Fibroblast of peridontal ligament (primary cell): ENCODE measurements at regions not wholly inside any gene's neighbourhood (a gene's known extent, or its start where the extent isn't known, plus 50 kb on each side); places are given as distances from the start of the nearest gene placed in this dataset.

Source experiments
- DNase-seq: peaks from one replicate; pipeline ENCODE4 v3.0.0-alpha.2; 2010; ENCODE audit errors: extremely low read depth

DNA sequence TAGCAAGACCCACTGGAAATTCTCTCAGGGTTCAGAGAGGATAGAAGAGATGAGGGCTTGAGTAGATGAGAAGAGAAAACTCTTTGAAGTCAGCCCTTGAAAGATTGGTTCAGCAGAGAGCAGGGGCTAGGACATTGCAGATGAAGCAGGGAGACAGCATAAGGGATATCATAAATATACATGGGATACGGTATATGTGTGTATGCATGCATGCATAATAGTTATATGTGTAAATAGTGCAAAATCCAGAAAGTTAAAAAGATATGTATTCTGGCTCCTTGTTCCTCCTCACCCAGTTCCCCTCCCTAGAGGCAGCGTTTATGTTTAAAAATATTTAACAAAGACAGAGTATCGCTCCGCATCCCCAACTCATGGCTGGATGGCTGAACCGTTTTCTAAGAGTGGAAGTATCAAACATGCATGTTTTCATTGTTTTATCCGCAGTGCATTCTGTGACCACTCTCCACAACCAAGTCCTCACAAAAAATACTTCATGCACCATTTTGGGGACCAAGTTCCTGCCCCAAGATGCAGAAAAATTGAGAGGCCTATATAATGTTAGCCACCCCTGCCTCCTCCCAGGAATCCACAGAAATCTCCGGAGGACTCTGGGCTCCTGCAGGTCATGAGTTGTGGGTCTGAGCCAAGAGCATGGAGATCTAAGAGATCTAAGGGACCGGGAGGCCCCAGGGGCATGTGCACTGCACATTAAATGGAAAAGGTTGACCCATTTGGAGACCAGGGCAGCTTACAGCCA, 119.5 kb downstream of the MTX3 start:
- no peak for DNase-seq

DNA sequence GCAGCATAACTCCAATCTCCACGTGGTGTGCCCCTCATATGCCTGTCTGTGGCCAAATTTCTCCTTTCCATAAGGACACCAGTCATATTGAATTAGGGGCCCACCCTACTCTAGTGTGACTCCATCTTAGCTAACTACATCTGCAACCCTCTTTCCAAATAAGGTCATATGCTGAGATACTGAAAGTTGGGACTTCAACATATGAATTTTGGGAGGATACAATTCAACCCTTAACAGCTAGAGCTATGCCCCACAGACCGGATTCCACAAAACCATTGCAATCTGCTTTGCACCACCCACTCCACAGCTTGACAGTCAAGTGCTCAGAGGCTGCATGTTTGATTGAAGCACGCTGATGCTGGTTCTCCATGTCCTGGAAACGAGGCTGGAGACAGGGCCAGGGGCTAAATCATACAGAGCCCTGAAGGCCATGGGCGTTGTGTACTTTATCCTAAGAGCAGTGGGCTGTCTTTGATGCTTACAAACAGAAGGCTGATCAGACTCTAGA, 122.8 kb downstream of the MTX3 start:
- no peak for DNase-seq

DNA sequence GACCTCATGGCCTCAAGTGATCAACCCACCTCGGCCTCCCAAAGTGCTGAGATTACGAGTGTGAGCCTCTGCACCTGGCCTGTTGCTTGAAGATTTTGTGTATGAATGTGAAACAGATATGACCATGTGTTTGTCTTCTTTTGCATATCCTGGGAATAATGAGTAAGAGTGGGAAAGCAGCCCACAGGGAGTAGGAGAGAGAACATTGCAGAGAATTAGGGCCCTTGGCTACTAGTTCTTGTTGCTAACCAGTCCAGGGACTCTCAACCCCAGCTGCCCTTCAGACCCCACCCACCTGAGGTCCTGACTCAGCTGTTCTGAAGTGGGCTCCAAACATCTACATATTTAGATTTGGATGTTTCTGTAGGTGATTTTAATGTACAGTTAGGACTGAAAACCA, 125.5 kb downstream of the MTX3 start:
- no peak for DNase-seq

DNA sequence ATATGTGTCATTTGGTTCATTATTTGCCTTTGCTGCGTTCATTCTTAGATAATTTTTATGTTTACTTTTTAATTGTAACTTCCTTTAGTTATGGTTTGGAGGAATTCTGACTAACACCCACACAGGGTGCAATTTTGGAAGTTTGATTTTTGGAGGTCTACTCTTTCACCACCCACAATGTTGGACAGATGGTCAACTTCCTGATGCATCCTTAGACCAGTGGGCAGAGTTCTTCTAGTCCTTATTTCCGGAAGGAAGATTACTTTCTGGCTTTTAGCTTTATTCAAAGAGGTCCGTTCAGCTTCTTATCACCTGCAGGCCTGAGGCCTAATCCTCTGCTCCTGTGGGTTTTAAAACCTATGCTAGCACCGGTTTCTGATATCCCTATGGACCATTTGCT, 126.7 kb downstream of the MTX3 start:
- DNase-seq = no peak

DNA sequence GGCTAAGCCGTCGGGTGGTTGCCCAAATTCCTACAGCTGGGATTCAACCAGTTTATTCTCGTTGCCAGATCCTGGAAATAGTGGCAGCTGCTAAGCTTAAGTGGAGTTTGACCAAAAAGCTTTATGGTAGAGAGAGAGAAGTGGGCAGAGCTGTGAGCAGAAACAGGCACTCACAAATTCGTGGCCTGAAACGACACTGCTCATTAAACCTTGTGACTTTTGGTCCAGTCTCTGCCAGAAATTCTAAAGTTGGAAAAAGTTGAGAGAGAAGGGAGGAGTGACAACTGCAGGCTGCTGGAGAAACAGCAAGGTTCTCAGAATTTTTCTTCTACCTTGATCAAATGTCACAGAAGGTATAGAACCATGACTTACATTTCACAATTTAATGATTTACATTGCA, 131.5 kb downstream of the MTX3 start:
- DNase-seq = peak; percentile 13

DNA sequence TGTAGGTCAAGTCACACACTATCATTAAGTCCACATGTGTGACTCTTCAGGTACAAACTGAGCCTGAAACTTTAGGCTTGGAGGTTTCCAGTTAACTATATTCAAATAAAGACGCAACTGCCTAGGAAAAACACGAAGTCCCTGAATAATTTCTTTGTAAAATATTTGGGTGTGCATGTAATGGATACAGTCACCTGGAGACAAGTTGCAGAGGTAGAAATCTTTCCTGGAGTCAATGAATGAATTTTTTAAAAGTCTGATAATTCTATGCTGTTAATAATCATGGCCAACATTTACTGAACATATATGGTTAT, 132.7 kb downstream of the MTX3 start:
- DNase-seq = no peak

DNA sequence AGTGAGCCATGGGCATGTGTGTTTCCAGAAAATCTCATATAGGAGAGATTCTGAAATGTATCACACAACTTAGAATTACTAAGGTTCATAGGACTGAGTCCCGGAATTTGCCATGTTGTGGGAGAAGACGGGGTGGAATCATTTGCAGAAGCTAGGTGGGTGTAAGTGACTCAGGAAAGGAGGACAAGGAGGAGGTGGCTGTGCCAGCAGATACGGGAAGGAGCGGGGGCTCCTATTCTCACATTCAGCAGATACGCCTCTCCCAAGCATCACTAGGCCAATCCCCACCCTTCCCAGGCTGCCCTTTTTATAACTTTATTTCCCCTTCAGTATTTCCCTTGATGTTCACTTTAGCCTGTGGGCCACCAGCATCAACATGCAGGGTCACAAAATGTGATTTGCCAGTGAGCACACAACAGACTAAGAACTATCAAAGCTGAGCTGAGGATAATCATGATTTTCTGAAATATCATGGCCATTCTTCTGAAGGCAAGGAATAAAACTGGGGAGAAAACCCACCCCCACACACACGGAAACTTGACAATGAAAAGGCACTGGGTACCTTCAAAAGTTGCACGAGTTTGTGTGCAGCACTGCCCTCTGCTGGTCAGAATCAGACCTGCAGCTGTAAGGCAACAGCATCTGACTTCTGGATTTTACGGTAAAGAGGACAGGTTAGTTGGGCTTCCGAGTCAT, 133.2 kb downstream of the MTX3 start:
- DNase-seq = peak; percentile 78

DNA sequence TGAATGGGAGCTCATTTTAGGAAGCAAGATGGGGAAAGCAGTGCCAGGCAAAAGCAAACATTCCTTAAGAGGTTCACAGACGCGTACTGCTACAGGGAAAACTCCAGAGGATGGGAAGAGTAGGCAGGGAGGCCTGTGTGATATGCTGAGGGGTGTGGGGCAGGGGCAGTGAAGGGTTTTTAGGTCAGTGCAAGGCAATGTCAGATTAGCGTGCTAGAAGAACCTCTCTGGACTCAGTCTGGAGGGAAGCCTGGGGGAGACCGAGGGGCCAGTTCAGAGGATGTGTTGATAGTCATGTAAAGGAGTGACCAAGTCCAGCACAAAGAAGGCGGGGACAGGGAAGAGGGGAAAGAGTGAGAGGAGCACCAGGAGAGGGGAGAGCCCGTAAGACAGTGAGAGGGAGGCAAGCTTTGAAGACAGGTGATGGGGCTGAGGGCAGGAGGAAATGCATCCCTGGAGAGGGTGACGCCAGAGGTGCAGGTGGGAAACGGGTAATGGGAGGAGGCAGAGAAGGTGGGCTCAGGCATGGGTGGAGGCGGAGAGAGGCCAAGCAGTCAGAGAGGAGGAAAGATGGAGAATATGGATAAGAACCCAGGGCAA, 134.5 kb downstream of the MTX3 start:
- no peak for DNase-seq

DNA sequence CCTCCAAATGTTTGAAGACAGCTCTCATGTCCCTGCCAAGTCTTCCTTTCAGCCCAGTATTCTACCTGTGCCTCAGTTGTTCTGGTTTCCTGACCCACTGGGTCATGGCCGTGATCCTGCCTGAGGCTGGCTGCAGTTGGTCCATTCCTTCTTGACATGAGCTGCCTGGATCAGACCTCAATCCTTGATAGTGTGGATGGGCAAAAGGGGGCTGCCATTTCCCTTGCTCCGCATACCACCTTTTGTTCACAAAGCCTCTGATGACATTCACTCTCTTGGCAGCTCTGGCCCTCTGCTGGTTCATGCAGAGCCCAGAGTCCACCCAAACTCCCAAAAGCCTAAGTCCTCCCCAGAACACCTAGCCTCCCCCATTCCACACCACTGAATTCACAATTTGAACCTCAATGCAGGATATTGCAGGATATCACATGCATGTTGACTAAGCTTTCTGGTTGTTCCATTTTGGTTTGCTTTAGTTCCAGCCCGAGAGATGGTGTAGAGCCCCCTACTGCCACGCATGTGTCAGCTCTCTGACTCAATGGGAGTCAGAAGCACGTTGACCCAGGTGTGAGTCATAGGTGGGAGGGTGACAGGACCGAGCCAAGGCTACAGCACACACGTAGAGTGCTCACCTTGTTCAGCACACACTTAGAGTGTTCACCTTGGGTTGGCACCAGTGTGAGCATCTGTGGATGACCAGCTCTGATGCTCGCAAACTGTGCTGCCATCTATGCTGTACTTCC, 137.2 kb downstream of the MTX3 start:
- DNase-seq = no peak

DNA sequence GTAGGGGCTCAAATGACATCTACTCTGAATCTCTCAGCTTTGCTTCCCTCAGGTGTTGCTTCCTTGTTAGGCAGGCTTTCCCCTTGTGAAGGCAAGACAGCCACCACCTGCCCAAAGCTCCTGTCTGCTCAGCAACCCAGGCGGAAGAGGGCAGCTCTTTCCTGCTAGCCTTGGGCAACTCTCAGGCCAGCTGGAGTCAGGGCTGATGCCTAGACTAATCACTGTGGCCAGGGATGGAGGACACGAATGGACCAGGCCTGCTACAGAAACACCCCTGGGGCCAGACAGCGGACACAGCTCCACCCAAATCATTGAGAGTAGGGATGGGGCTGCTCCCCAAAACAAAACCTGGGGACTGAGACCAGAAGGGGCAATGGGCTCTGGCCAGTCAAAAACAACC, 138.0 kb downstream of the MTX3 start:
- DNase-seq = no peak

DNA sequence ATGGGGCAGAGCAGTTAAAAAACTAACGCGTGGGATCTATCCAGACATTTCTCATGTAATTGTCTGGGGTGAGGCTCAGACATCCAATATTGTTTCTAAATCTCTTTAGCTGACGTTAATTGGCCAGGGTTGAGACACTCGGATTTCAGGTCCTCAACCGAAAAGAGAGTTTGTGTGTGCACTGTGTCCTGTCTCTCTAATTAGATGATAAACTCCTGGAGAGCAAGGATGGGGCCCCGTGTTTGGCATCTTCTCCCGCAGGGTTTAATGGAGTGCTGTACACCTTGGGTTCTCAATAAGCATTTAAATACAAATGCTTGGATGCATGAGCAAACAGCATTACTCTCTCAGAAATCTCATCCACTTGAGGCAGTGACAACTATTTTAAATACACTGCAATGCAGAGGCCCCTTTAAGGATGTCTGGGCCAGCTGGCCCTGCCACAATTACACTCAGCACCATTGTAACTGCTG, 139.6 kb downstream of the MTX3 start:
- DNase-seq = no peak

DNA sequence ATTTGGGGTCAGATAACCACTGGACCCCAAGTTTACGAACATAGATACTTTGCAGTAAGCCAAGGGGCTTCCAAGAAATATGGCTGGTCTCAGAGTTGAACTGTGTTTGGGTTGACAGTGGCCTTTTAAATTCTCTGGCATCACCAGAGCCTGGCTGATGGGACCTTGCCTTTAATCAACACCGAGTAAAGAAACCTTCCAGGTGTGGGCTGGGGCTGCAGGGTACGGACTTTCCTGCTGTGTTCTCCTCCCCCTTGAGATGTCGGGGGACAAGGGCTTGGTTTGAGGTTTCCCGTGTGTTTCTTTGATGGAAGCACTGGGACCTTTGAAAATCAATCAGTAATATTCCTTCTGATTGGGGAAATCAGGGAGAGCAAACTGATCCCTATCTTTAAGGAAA, 140.1 kb downstream of the MTX3 start:
- DNase-seq = no peak

DNA sequence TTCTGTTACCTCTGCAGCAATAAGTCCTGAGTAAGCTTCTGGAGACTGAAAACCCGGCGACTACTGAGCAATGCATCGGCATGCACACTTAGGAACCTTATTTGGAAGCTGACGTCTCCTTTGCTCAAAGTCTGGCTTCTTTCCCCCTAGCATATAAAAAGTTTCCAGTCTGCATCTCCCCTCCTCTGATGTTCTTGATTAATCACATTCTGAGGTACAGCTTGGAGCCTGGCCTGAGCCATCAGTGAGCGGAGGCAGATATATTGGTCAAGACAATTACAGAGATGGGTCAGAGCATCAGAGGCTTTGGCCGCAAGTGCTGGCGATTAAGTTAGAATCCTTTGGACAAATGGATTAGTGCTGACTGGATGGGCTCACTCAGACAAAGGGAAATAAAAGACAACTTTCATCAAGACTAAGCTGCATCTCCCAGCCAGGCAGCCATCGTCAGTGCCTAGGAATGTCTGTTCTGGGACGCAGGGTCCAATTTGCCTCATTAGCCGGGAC, 140.7 kb downstream of the MTX3 start:
- peak; percentile 6 for DNase-seq

DNA sequence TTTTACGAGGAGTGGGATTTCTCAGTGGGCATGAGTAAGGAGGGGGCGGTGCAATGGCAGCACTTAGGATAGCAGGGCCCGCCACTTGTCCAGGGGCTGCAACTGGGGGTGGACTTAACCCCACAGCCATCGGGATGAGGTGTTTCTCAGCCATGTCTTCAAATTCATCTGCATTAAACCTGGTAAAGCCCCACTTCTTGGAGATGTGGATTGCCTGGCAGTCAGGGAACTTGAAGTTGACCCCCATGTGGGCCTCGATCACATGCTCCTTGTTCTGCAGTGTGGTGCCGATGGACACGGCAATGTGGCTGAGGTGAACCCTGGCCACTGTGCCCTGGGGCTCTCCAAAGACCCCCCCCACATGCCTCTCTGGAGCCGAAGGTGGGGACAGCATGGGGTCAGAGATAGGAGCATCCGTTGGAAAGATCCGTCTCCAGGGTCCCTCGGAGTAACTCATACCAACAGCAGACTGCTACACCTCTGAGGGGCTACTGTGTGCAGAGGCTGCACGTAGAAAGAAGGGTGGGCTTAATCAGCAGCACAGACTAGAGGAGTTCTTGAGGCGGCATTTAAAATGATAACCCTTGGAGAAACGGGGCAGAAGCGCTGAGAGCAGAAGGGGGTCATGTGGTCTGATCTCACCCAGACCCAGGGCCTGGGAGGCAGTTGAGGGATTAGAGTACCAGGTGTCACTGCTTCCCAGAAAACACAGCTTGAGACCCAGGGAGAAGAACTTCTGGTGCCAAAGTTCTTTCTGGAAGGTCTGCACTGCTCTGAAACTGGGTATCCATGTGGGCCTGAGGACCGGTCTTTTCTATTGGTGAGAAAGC, 141.4 kb downstream of the MTX3 start:
- no peak for DNase-seq
